ENCODE measurements at regions not wholly inside any gene's neighbourhood (a gene's known extent, or its start where the extent isn't known, plus 50 kb on each side); places are given as distances from the start of the nearest gene placed in this dataset.

- no peak for TF ChIP-seq CTCF (IDR thresholded peaks at IDR 0.05; ENCODE audit: insufficient read depth, low read depth, low read length, missing control alignments)
- DNase-seq (ENCODE audit: low read depth): no peak
- H3K4me3 ChIP-seq (ENCODE audit: low read depth, low read length): no peak overlapping the region
These were observed 65.2 kb downstream of the PSMG1 start for GRCh38 chr21:39118061-39118460.

GRCh38 chr21:39117440-39117970 lies 65.7 kb downstream of the PSMG1 start:
- TF ChIP-seq CTCF (IDR thresholded peaks at IDR 0.05; ENCODE audit: insufficient read depth, low read depth, low read length, missing control alignments): no peak
- H3K4me3 ChIP-seq (ENCODE audit: low read depth, low read length): no peak overlapping the region
- no peak for DNase-seq (ENCODE audit: low read depth)

GRCh38 chr21:39116761-39117439 lies 66.4 kb downstream of the PSMG1 start:
- TF ChIP-seq CTCF (IDR thresholded peaks at IDR 0.05; ENCODE audit: insufficient read depth, low read depth, low read length, missing control alignments): no peak
- no peak overlapping the region for H3K4me3 ChIP-seq (ENCODE audit: low read depth, low read length)
- no peak for DNase-seq (ENCODE audit: low read depth)

GRCh38 chr21:39115576-39116235 lies 67.5 kb downstream of the PSMG1 start:
- H3K4me3 ChIP-seq (ENCODE audit: low read depth, low read length): no peak overlapping the region
- DNase-seq (ENCODE audit: low read depth): no peak

GRCh38 chr21:39114871-39115575 lies 68.2 kb downstream of the PSMG1 start:
- no peak for DNase-seq (ENCODE audit: low read depth)
- no peak for TF ChIP-seq CTCF (IDR thresholded peaks at IDR 0.05; ENCODE audit: insufficient read depth, low read depth, low read length, missing control alignments)
- H3K4me3 ChIP-seq (ENCODE audit: low read depth, low read length): no peak overlapping the region

More at GRCh38 chr21:39115576-39116235, 67.5 kb downstream of the PSMG1 start:
- TF ChIP-seq CTCF (IDR thresholded peaks at IDR 0.05; ENCODE audit: insufficient read depth, low read depth, low read length, missing control alignments): no peak

GRCh38 chr21:39111931-39112550 lies 71.2 kb downstream of the PSMG1 start:
- DNase-seq (ENCODE audit: low read depth): no peak
- H3K4me3 ChIP-seq (ENCODE audit: low read depth, low read length): no peak overlapping the region
- no peak for TF ChIP-seq CTCF (IDR thresholded peaks at IDR 0.05; ENCODE audit: insufficient read depth, low read depth, low read length, missing control alignments)

All from GM12865 (cell line).